HG03342 (cell line): ENCODE measurements at regions not wholly inside any gene's neighbourhood (a gene's known extent, or its start where the extent isn't known, plus 50 kb on each side); places are given as distances from the start of the nearest gene placed in this dataset.
"Not testable (repeated sequence)": the region's sequence is repeated elsewhere in the genome, so short reads cannot be mapped to it uniquely, and the experiment has no call there.

Experiments used
- ATAC-seq: cut with Tn5 transposase; IDR thresholded peaks from one replicate; pipeline ENCODE4 v1.9.1; 2021; ENCODE audit warnings: mild to moderate bottlenecking, moderate library complexity; ENCODE audit not compliant: unreplicated experiment

GRCh38 chr10:101280511-101280910 is 51.2 kb upstream of the LBX1 start:
- no peak for ATAC-seq

DNA sequence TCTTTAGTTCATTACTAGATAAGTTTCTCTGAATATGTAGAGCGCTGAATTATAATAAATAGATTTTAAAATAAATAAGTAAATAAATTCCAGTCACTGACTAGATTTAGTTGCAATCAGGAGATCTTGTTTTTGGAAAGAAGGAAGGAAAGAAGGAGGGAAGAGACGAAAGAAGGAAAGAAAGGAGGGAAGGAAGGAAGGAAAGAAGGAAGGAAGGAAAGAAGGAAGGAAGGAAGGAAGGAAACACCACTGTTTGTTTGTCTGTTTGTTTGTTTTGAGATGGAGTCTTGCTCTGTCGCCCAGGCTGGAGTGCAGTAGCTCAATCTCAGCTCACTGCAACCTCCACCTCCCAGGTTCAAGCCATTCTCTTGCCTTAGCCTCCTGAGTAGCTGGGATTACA is 51.7 kb upstream of the LBX1 start:
- not testable (repeated sequence) for ATAC-seq

DNA sequence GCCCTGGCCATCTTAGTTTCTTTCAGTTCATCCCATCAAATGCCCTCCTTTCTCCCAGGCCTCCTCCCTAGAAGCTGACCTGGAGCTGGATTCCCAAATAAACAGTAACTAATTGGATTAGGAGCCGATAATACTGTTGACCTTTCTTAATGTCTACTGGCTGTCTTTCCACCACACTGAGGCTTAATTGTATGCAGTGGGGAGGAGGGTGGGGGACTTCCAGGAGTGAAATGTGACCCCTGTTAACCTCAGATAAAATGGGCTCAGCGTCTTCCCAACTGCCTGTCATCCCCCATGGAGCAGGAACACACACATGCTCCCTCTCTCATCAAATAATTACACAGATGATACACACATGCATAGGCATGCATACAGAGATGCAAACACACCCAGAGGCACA is 53.7 kb upstream of the LBX1 start:
- ATAC-seq, result no peak

DNA sequence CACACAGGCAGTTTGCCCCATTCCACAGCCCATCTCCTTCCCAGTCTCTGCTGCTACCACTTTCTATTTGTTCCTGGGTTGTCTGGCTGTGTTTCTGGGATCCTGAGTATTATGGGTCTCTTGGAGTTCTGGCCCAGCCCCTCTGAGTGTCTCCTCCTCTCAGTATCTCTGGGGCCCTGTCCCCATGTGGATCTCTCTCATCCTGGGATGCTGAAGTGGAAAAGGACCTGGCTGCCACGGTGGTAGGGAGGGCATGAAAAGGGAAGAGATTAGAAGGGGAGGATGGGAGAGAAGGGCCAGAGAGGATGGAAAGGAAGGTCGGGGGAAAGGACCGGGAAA is 54.5 kb upstream of the LBX1 start:
- ATAC-seq, result no peak

GRCh38 chr10:101284101-101284743 is 55.0 kb upstream of the LBX1 start:
- ATAC-seq, result no peak

DNA sequence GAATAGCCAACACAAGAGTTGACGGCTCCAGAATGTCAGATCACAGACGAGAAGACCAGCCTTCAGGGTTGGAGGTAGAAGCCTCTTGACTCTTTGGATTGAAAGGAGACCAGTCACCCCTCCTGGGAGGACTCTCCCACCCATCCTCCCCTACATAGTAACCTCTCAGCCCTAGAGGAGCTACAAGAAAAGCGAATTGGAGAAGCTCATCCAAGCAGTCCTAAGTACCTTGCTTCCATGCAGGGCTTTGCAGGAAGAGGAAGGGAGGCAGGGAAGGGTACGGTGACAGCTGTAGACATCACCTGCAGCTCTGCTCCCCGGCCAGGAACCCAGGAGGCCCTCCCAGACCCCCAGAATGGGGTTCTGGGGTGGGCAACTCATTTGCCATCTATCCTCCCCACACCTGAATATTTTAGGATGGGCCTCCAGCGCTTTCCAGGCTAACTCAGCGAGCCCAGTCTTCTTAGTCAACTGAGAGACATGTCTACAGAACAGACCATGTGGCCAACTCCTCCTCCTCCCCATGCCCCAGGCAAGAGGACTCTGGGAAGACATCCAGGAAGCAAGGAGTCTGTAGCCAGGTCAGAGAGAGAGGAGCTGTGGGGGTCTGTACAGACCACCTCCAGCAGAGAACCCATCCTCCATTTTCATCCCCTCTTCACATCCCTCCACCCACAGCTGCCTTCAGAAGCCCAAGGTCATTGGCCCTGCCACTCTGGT is 55.6 kb upstream of the LBX1 start:
- ATAC-seq, result no peak

DNA sequence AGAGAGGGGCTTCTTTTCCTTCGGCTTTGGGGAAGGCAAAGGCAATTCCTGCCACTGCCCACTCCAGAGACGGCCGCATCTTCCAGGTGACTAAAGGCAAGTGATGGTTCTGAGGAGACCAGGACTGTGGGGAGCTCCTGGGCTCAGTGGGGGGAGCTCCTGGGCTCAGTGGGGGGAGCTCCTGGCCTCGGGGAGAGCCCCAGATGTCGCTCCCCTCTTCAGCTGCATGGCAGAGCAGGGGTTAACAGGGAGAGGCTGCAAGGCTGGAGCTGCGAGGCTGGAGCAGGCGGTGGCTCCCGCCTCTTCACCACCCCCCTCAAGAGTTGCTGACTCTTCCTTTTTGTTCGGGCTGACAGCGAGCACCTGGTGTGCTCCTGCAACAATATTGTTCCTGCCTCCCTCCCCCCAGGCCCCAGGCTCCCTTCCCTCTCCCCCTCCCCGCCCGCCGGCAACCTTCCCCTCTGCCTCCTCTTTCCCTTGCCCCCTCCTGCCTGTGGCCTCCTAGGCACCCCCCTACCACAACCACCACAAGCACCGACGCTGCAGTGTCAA is 56.3 kb upstream of the LBX1 start:
- no peak for ATAC-seq

- ATAC-seq, result no peak
These were observed 57.2 kb upstream of the LBX1 start for GRCh38 chr10:101286248-101287046.

- no peak for ATAC-seq
These were observed 58.1 kb upstream of the LBX1 start for GRCh38 chr10:101287183-101287996.

DNA sequence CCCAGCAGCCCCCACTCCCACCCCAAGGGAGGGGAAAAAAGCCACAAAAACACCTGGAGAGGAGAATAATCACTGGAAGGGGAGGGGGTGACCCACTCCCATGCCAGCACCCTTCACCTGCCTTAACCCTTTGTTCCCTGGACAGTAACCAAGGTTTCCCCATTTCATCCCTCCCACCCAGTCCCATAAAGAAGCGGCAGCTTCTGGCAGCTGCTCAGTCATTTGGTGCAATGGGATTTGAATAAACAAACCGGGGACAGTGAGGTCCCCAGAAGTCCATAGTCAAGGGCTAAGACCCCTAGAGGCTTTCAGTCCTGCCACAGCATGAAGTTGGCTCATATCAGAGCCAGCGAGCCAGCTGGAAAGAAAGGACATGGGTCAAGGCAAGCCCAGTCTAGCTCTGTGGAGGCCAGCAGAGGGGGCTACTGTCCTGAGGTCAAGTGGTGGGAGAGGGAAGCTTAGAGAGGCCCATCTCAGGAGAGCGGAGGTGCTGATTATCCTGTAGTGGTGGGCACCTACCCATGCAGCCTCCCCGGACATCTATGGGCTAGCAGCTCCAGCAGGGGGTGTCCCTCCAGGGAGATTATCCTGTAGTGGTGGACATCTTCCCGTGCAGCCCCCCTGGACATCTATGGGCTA is 58.9 kb upstream of the LBX1 start:
- no peak for ATAC-seq

DNA sequence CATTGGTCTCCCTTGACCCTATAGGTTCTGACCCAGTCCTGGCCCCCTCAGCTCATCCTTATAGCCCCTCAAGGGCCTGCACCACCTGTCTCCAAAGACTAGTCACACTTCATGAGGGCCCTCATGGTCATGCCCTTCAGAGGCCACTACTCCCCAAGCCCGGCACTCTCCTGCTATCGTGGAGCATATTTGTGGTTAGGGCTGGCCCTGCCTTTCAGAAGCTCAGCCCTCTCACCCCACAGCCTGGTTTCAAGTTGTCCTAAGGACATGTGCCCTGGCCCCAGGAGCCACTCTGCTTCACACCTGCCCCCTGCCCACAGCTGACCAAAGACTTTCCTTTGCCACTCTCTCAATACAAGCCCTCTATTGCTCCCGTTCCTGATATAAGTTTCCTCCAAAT is 60.3 kb upstream of the LBX1 start:
- ATAC-seq, result no peak

GRCh38 chr10:101290431-101290830 is 61.2 kb upstream of the LBX1 start:
- no peak for ATAC-seq

DNA sequence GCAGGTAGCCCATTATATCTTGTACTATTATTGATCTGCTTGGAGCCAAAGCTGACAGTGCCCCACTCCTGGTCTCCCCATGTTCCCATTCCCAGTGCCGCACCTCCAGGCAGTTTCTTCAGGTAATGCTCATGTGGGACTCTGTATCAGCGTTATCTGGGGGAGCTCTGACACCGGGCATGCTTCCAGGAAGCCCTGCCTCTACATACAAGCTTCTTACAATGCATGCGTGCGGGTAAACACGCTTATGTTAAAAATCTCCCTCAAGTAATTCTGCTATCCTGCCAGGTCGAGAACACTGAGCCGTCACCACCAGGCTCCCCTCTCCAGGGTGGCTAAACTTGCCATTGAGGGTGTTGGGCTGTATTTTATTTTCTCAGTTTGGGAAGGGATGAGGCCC is 61.6 kb upstream of the LBX1 start:
- ATAC-seq, result no peak

GRCh38 chr10:101291331-101292193 is 62.3 kb upstream of the LBX1 start:
- no peak for ATAC-seq

GRCh38 chr10:101292194-101293006 is 61.6 kb upstream of the BTRC start:
- ATAC-seq, result no peak

DNA sequence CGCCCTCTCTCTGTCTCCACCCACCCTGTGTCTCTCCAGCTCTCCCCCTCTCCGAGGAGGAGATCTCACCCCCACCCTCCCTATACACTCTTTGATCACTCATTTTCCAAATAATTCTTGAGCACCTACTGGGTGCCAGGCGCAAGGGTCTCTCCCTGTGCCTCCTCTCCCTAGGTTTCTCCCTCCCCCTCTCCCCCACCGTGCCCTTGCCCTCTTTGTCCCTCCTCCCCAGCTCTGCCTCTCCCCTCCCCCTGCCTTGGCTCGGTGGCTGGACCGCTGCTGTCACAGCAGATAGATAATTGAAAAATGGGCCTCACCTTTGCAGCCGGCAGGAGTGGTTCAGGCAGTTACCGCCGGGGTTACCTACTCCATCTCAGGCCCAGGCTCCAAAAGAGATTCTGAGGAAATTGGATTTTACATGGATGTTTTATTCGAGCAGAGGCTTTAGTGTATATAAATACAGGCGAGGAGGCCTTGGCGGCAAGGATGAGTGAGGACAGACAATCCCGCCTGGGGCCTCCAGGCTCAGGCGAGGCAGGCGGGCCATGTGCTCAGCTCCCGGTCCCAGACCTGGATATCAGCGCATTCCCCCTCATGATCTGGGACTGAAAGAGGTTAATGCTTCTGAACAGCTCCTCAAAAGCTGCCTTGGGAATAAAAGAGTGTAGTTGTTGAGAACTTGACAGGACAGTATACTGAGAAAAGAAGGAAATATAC is 60.8 kb upstream of the BTRC start:
- no peak for ATAC-seq

DNA sequence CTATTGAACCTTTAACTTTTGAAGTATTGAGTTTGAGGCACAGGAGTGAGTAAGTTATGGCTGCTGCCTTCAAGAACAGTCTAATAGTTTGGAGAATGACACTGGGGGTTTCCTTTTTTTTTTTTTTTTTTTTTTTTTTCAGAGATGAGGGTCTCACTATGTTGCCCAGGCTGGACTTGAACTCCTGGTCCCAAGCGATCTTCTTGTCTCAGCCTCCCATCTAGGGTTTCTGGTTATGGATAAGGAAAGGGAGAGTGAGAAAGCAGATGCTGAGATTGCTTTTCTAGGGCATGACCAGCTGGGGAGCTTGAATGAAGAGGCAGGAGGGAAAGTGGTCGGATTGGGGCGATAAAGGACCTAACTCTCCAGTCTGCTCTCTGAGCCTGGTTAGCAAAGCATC is 59.9 kb upstream of the BTRC start:
- no peak for ATAC-seq

DNA sequence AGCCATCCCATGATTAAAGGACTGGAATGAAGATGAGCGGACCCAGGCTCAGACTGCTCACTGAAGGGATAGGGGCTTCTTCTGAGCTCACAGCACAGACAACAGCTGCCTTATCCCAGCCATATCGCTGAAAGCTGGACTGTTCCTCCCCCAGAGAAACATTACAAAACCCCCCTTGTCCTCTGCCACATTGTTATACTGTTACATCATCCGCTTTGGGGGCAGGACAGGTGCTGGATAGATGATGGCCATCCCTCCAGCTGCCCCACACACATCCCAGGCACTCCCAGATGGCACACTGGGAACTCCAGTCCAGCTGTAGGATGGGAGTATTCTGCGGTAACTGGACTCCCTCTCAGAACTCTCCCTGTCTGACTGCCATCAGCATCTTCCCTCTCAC is 58.7 kb upstream of the BTRC start:
- no peak for ATAC-seq
